Dermis blood vessel endothelial cell (primary cell): ENCODE measurements at regions not wholly inside any gene's neighbourhood (a gene's known extent, or its start where the extent isn't known, plus 50 kb on each side); places are given as distances from the start of the nearest gene placed in this dataset.

Source experiments
- DNase-seq: peaks from one replicate; pipeline ENCODE4 v3.0.0; 2010

- no peak for DNase-seq
Measured at GRCh38 chr3:118400086-118400485, 634.6 kb downstream of the IGSF11 start.

GRCh38 chr3:118400886-118401285 lies 633.8 kb downstream of the IGSF11 start:
- DNase-seq, result no peak

GRCh38 chr3:118401887-118402286 lies 632.8 kb downstream of the IGSF11 start:
- DNase-seq, result no peak

- DNase-seq, result no peak
Measured at GRCh38 chr3:118402971-118403370, 631.7 kb downstream of the IGSF11 start.

GRCh38 chr3:118406562-118406961 lies 628.1 kb downstream of the IGSF11 start:
- DNase-seq, result no peak

- DNase-seq, result no peak
Measured at GRCh38 chr3:118408431-118408830, 626.2 kb downstream of the IGSF11 start.

- no peak for DNase-seq
Measured at GRCh38 chr3:118412503-118412902, 622.1 kb downstream of the IGSF11 start.

- DNase-seq, result no peak
Measured at GRCh38 chr3:118425272-118425837, 609.3 kb downstream of the IGSF11 start.

GRCh38 chr3:118433825-118434224 lies 600.8 kb downstream of the IGSF11 start:
- no peak for DNase-seq

GRCh38 chr3:118435851-118436350 lies 598.7 kb downstream of the IGSF11 start:
- DNase-seq, result no peak

- DNase-seq, result no peak
Measured at GRCh38 chr3:118436697-118437262, 597.9 kb downstream of the IGSF11 start.

GRCh38 chr3:118445036-118445435 lies 589.6 kb downstream of the IGSF11 start:
- no peak for DNase-seq

GRCh38 chr3:118447339-118447738 lies 587.3 kb downstream of the IGSF11 start:
- no peak for DNase-seq

GRCh38 chr3:118466795-118467330 lies 567.8 kb downstream of the IGSF11 start:
- DNase-seq, result no peak

- DNase-seq, result no peak
Measured at GRCh38 chr3:118468801-118469200, 565.8 kb downstream of the IGSF11 start.

- DNase-seq, result no peak
Measured at GRCh38 chr3:118472586-118472985, 562.1 kb downstream of the IGSF11 start.

GRCh38 chr3:118473343-118473742 lies 561.3 kb downstream of the IGSF11 start:
- DNase-seq, result no peak

- DNase-seq, result no peak
Measured at GRCh38 chr3:118476885-118477618, 557.6 kb downstream of the IGSF11 start.

- DNase-seq, result no peak
Measured at GRCh38 chr3:118477768-118478167, 556.9 kb downstream of the IGSF11 start.

- no peak for DNase-seq
Measured at GRCh38 chr3:118478706-118479276, 555.9 kb downstream of the IGSF11 start.

- no peak for DNase-seq
Measured at GRCh38 chr3:118479376-118479775, 555.3 kb downstream of the IGSF11 start.

GRCh38 chr3:118480101-118480860 lies 554.4 kb downstream of the IGSF11 start:
- no peak for DNase-seq

- DNase-seq, result no peak
Measured at GRCh38 chr3:118485693-118486092, 549.0 kb downstream of the IGSF11 start.
